OCI-LY7 (cell line): ENCODE measurements at regions not wholly inside any gene's neighbourhood (a gene's known extent, or its start where the extent isn't known, plus 50 kb on each side); places are given as distances from the start of the nearest gene placed in this dataset.
"Not testable (repeated sequence)": the region's sequence is repeated elsewhere in the genome, so short reads cannot be mapped to it uniquely, and the experiment has no call there.

Source experiments
- BruUV-seq: library from RNA; stranded (reverse); fragments of 400-500 nt; replicated peaks from 2 replicates; lab custom pipeline; 2021; lab: Mats Ljungman, UMichigan
- CTCF ChIA-PET: fragments of 300-600 bp; sonication (Branson Sonifier 250); formaldehyde crosslinking; loops from one replicate; lab custom pipeline; 2022; ENCODE audit warnings: antibody characterized with exemption; ENCODE audit not compliant: unreplicated experiment; lab: Charles Lee
- POLR2A ChIA-PET: fragments of 300-600 bp; sonication (Branson Sonifier 250); formaldehyde crosslinking; loops from one replicate; lab custom pipeline; 2022; ENCODE audit warnings: antibody characterized with exemption; lab: Charles Lee
- DNase-seq: peaks from one replicate; pipeline ENCODE4 v3.0.0-alpha.2; 2015; ENCODE audit warnings: low spot score
- H2AFZ ChIP-seq: fragments of 200-600 bp; sonication (generic), shearing (Covaris generic); 2 replicates; pipeline ENCODE4 v1.6.1; 2014; ENCODE audit warnings: mild to moderate bottlenecking, antibody characterized with exemption, low read length, moderate library complexity
- H3K27ac ChIP-seq: fragments of 200-600 bp; sonication (generic); 2 replicates; pipeline ENCODE4 v1.5.1; 2014; ENCODE audit warnings: mixed run types, low read depth, mild to moderate bottlenecking, moderate library complexity, low read length, inconsistent platforms; ENCODE audit not compliant: poor library complexity, severe bottlenecking
- H3K36me3 ChIP-seq: fragments of 200-600 bp; sonication (generic); 2 replicates; pipeline ENCODE4 v1.6.1; 2014; ENCODE audit warnings: mild to moderate bottlenecking, antibody characterized with exemption, low read length, moderate library complexity, mixed read lengths; ENCODE audit not compliant: insufficient read depth
- H3K4me1 ChIP-seq: fragments of 200-600 bp; sonication (generic); 2 replicates; pipeline ENCODE4 v1.5.1; 2014; ENCODE audit warnings: mild to moderate bottlenecking, low read length; ENCODE audit not compliant: insufficient read depth, poor library complexity, severe bottlenecking
- H3K4me2 ChIP-seq: fragments of 200-600 bp; sonication (generic); 2 replicates; pipeline ENCODE4 v1.6.1; 2014; ENCODE audit warnings: mild to moderate bottlenecking, low read length
- H3K4me3 ChIP-seq: fragments of 200-600 bp; sonication (generic); 2 replicates; pipeline ENCODE4 v1.5.1; 2014; ENCODE audit warnings: mild to moderate bottlenecking, low read depth, low read length; ENCODE audit not compliant: poor library complexity, severe bottlenecking
- H3K79me2 ChIP-seq: fragments of 200-600 bp; sonication (generic); 2 replicates; pipeline ENCODE4 v1.6.1; 2016; ENCODE audit warnings: low read depth, mild to moderate bottlenecking, low read length, moderate library complexity, mixed read lengths; ENCODE audit not compliant: insufficient read depth
- H3K9me2 ChIP-seq: fragments of 200-600 bp; sonication (generic); 2 replicates; pipeline ENCODE4 v1.6.1; 2016; ENCODE audit warnings: mild to moderate bottlenecking, low read length, mixed read lengths; ENCODE audit not compliant: insufficient read depth
- H3K9me3 ChIP-seq: fragments of 200-600 bp; sonication (generic); 2 replicates; pipeline ENCODE4 v1.6.1; 2014; ENCODE audit warnings: mild to moderate bottlenecking, mixed run types, low read length, mixed read lengths
- H4K20me1 ChIP-seq: fragments of 200-600 bp; sonication (generic); 2 replicates; pipeline ENCODE4 v1.6.1; 2014; ENCODE audit warnings: mild to moderate bottlenecking, antibody characterized with exemption, low read length, moderate library complexity, mixed read lengths; ENCODE audit not compliant: insufficient read depth
- EZH2phosphoT487 ChIP-seq: fragments of 200-600 bp; sonication (generic); IDR thresholded peaks from 2 replicates; pipeline ENCODE4 v1.6.1; 2018; ENCODE audit warnings: low read depth, borderline replicate concordance, mild to moderate bottlenecking, mixed run types, antibody characterized with exemption, low read length, moderate library complexity, mixed read lengths
- intact Hi-C: fragments of 100-400 bp; cut with micrococcal nuclease; formaldehyde crosslinking; loops from one replicate; pipeline ENCODE4 v1.10.0; 2022; ENCODE audit not compliant: unreplicated experiment
- TF ChIP-seq, protein P1 (sequence below): fragments of 200-600 bp; sonication (generic); conservative IDR thresholded peaks from 2 replicates; pipeline ENCODE4 v1.5.1; 2014; ENCODE audit warnings: mild to moderate bottlenecking, antibody characterized with exemption, low read length, moderate library complexity, mixed read lengths

- TF ChIP-seq, protein P1, sequence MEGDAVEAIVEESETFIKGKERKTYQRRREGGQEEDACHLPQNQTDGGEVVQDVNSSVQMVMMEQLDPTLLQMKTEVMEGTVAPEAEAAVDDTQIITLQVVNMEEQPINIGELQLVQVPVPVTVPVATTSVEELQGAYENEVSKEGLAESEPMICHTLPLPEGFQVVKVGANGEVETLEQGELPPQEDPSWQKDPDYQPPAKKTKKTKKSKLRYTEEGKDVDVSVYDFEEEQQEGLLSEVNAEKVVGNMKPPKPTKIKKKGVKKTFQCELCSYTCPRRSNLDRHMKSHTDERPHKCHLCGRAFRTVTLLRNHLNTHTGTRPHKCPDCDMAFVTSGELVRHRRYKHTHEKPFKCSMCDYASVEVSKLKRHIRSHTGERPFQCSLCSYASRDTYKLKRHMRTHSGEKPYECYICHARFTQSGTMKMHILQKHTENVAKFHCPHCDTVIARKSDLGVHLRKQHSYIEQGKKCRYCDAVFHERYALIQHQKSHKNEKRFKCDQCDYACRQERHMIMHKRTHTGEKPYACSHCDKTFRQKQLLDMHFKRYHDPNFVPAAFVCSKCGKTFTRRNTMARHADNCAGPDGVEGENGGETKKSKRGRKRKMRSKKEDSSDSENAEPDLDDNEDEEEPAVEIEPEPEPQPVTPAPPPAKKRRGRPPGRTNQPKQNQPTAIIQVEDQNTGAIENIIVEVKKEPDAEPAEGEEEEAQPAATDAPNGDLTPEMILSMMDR = no peak
- no peak for TF ChIP-seq EZH2phosphoT487
- no peaks in the 10 kb centered on the region for H3K4me1 ChIP-seq
- BruUV-seq = no TSS peak
- no peaks in the 10 kb centered on the region for H4K20me1 ChIP-seq
- H3K27ac ChIP-seq = no peak overlapping the region
- no peaks in the 10 kb centered on the region for H3K36me3 ChIP-seq
- POLR2A ChIA-PET = no interaction called here
- DNase-seq = no peak
- no peak overlapping the region for H3K4me3 ChIP-seq
- H3K9me2 ChIP-seq = no peaks in the 10 kb centered on the region
- intact Hi-C loops = no loop called here
- H2AFZ ChIP-seq = no peak overlapping the region
- H3K4me2 ChIP-seq = no peak overlapping the region
- CTCF ChIA-PET = no interaction called here
- H3K9me3 ChIP-seq = no peaks in the 10 kb centered on the region
- H3K79me2 ChIP-seq = no peaks in the 10 kb centered on the region
Measured at GRCh38 chr9:71509054-71509453, 259.3 kb downstream of the CEMIP2 start.

- H3K27ac ChIP-seq, intact Hi-C loops, H3K36me3 ChIP-seq, H3K9me2 ChIP-seq, H2AFZ ChIP-seq, DNase-seq, H3K4me2 ChIP-seq, H3K4me1 ChIP-seq, H4K20me1 ChIP-seq, H3K79me2 ChIP-seq, BruUV-seq, CTCF ChIA-PET, H3K9me3 ChIP-seq, H3K4me3 ChIP-seq: not testable (repeated sequence)
- POLR2A ChIA-PET = interaction anchor here (0.6 kb wide), 1 partner anchor 244 kb away, joined by 3 read pairs; no protein-coding TSS in a partner anchor
Measured at GRCh38 chr9:71508141-71508540, 260.2 kb downstream of the CEMIP2 start.

DNA sequence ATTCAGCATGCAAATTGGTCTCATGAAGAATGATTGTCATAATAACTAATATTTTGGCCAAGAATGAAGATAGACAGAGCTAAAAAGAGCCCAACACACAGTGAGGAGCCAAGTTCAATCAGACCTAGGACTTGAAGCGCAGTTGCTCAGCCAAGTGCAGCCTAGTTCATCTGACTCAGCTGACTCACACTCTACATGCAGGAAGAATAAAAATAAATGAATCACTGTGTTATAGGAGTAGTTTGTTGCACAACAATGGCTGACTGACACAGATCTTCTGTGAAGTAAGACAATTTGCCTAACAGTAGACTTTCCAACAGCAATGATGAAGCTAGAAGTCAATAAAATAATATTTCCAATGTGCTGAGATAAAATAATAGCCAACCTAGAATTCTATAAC is 261.5 kb downstream of the CEMIP2 start:
- Histone ChIP-seq H3K4me3 (no peak overlapping the region), H3K27ac (no peak overlapping the region), H3K79me2 (no peaks in the 10 kb centered on the region), H3K4me2 (no peak overlapping the region), H3K4me1 (no peaks in the 10 kb centered on the region), H4K20me1 (no peaks in the 10 kb centered on the region), H3K9me2 (no peaks in the 10 kb centered on the region), H3K9me3 (no peaks in the 10 kb centered on the region), H2AFZ (no peak overlapping the region), H3K36me3 (no peaks in the 10 kb centered on the region)
- no peak for DNase-seq
- no TSS peak for BruUV-seq
- TF ChIP-seq EZH2phosphoT487 = no peak
- TF ChIP-seq, protein P1 = no peak
- ChIA-PET POLR2A (no interaction called here), CTCF (no interaction called here)
- intact Hi-C loops = no loop called here
